Stomach (tissue), 8 donors: ENCODE measurements at regions not wholly inside any gene's neighbourhood (a gene's known extent, or its start where the extent isn't known, plus 50 kb on each side); places are given as distances from the start of the nearest gene placed in this dataset.

Experiments
- DNase-seq, 2 donors: peaks; one replicate each; pipeline versions ENCODE4 v3.0.0 to v3.0.0-alpha.2; 2013 to 2019
- H3K27ac ChIP-seq, 5 donors: fragments of 200-600 bp in 4 of 5; sonication (generic) in 4 of 5; one replicate each; pipeline ENCODE4 v1.5.1; 2013 to 2019; ENCODE audit warnings: mild to moderate bottlenecking in 1 of 5, moderate library complexity in 1 of 5
- H3K27me3 ChIP-seq, 3 donors: fragments of 200-600 bp; sonication (generic); one replicate each; pipeline ENCODE4 v1.5.1; 2017 to 2019; ENCODE audit warnings: mixed run types in 1 of 3
- H3K36me3 ChIP-seq, 4 donors: fragments of 200-600 bp; sonication (generic); 1 replicate in 3 of 4; 2 replicates in 1 of 4; pipeline ENCODE4 v1.5.1; 2016 to 2019
- H3K4me1 ChIP-seq, 4 donors: fragments of 200-600 bp; sonication (generic); one replicate each; pipeline ENCODE4 v1.5.1; 2016 to 2019
- H3K4me3 ChIP-seq, 4 donors: fragments of 200-600 bp; sonication (generic) in 3 of 4; one replicate each; pipeline ENCODE4 v1.5.1; 2016 to 2019; ENCODE audit warnings: mild to moderate bottlenecking in 1 of 4
- H3K9me3 ChIP-seq, 4 donors: fragments of 200-600 bp; sonication (generic); one replicate each; pipeline ENCODE4 v1.5.1; 2016 to 2019
- EP300 ChIP-seq: sonication (generic); formaldehyde crosslinking; IDR thresholded peaks from one replicate; pipeline ENCODE4 v1.6.1; 2017; ENCODE audit warnings: antibody characterized with exemption
- POLR2A ChIP-seq, 4 donors: fragments of 450-650 bp; IDR thresholded peaks; one replicate each; pipeline ENCODE4 v1.6.1; 2016; ENCODE audit warnings: antibody characterized with exemption in 4 of 4, control low read depth in 2 of 4, mild to moderate bottlenecking in 1 of 4, moderate library complexity in 1 of 4
- POLR2AphosphoS5 ChIP-seq, 3 donors: sonication (generic); formaldehyde crosslinking; IDR thresholded peaks; one replicate each; pipeline ENCODE4 v1.6.1; 2016; ENCODE audit warnings: antibody characterized with exemption in 3 of 3
- WGBS, 5 donors: extraction: QIAGEN DNeasy Blood & Tissue Kit in 3 of 5; methylation state at CpG; one replicate each; pipeline versions ENCODE4 v1.1.5 to v1.1.7; 2013 to 2018; 5-methylcytosine and 5-hydroxymethylcytosine counted together
- intact Hi-C: fragments of 100-400 bp; cut with DNase I; formaldehyde crosslinking; loops from one replicate; pipeline ENCODE4 v1.15.1; 2023; ENCODE audit warnings: low total_unique reads
- TF ChIP-seq, protein P1 (sequence below), 7 experiments: fragments of 450-650 bp in 4 of 7; fragments of 200-600 bp in 3 of 7; sonication (generic) in 3 of 7; IDR thresholded peaks; one replicate each; pipeline ENCODE4 v1.5.1; 2016 to 2019; ENCODE audit warnings: antibody characterized with exemption in 7 of 7, control low read depth in 2 of 7, mild to moderate bottlenecking in 1 of 7
- donor health status: healthy with polysubstance abuse.
- donor health status: Bipolar disorder and iron deficiency.
- donor health status: healthy.

- Histone ChIP-seq H3K36me3 (no peaks in the 10 kb centered on the region), H3K4me1 (no peaks in the 10 kb centered on the region), H3K9me3 (no peaks in the 10 kb centered on the region), H3K4me3 (no peak overlapping the region), H3K27ac (no peak overlapping the region), H3K27me3 (no peaks in the 10 kb centered on the region)
- no peak for DNase-seq
- WGBS, 5 donors: 70 to 77% (median 72%) methylated on average over 4 of the region's 4 CpGs
- TF ChIP-seq POLR2AphosphoS5 (IDR thresholded peaks at IDR 0.05) (no peak), POLR2A (IDR thresholded peaks at IDR 0.05) (no peak), EP300 (no peak)
- TF ChIP-seq, protein P1, sequence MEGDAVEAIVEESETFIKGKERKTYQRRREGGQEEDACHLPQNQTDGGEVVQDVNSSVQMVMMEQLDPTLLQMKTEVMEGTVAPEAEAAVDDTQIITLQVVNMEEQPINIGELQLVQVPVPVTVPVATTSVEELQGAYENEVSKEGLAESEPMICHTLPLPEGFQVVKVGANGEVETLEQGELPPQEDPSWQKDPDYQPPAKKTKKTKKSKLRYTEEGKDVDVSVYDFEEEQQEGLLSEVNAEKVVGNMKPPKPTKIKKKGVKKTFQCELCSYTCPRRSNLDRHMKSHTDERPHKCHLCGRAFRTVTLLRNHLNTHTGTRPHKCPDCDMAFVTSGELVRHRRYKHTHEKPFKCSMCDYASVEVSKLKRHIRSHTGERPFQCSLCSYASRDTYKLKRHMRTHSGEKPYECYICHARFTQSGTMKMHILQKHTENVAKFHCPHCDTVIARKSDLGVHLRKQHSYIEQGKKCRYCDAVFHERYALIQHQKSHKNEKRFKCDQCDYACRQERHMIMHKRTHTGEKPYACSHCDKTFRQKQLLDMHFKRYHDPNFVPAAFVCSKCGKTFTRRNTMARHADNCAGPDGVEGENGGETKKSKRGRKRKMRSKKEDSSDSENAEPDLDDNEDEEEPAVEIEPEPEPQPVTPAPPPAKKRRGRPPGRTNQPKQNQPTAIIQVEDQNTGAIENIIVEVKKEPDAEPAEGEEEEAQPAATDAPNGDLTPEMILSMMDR (IDR thresholded peaks at IDR 0.05): no peak
- intact Hi-C loops: no loop called here
These were observed 945.6 kb upstream of the ARRDC3 start for GRCh38 chr5:92328584-92329259.

DNA sequence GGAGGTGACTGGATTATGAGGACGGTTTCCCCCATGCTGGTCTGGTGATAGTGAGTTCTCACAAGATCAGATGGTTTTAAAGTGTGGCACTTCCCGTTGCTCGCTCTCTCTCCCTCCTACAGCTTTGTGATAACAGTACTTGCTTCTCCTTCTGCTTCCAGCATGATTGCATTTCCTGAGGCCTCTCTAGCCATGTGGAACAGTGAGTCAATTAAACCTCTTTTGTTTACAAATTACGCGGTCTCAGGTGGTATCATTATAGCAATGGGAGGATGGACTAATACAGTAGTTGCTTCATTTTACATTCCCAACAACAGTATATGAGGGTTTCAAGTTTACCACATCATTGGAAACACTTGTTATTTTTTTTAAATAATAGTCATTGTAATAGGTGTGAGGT, 937.3 kb upstream of the ARRDC3 start:
- Histone ChIP-seq H3K9me3 (peaks cover 0 to 3% (median 0%) of the 10 kb centered on the region in 4 donors), H3K36me3 (no peaks in the 10 kb centered on the region), H3K4me1 (no peaks in the 10 kb centered on the region), H3K27me3 (no peaks in the 10 kb centered on the region), H3K4me3 (no peak overlapping the region), H3K27ac (no peak overlapping the region)
- DNase-seq: no peak
- no peak for TF ChIP-seq POLR2A (IDR thresholded peaks at IDR 0.05)
- TF ChIP-seq EP300: no peak
- TF ChIP-seq POLR2AphosphoS5 (IDR thresholded peaks at IDR 0.05): no peak
- TF ChIP-seq, protein P1 (IDR thresholded peaks at IDR 0.05): no peak
- WGBS, 5 donors: 77 to 92% (median 85%) methylated on average over 5 of the region's 5 CpGs
- intact Hi-C loops: no loop called here

- WGBS, 5 donors: 73 to 90% (median 86%) methylated on average over 2 of the region's 2 CpGs
- no peak for TF ChIP-seq EP300
- no peak for TF ChIP-seq POLR2A (IDR thresholded peaks at IDR 0.05)
- no peak for TF ChIP-seq POLR2AphosphoS5 (IDR thresholded peaks at IDR 0.05)
- TF ChIP-seq, protein P1 (IDR thresholded peaks at IDR 0.05): no peak
- no peaks in the 10 kb centered on the region for H3K27me3 ChIP-seq
These were observed 930.3 kb upstream of the ARRDC3 start for GRCh38 chr5:92313385-92313784.

GRCh38 chr5:92309336-92309991, 926.3 kb upstream of the ARRDC3 start:
- peak in 1 of 2 donors; percentile 54 for DNase-seq
- H3K4me1 ChIP-seq: peaks cover 0 to 15% (median 4%) of the 10 kb centered on the region in 4 donors
- H3K4me3 ChIP-seq: no peak overlapping the region
- no peaks in the 10 kb centered on the region for H3K36me3 ChIP-seq
- H3K27me3 ChIP-seq: no peaks in the 10 kb centered on the region
- intact Hi-C loops: no loop called here
- H3K27ac ChIP-seq: no peak overlapping the region
- no peak for TF ChIP-seq EP300
- TF ChIP-seq, protein P1 (IDR thresholded peaks at IDR 0.05): peak in 2 of 7 experiments; percentile 29 to 34
- H3K9me3 ChIP-seq: no peaks in the 10 kb centered on the region

More at GRCh38 chr5:92313385-92313784, 930.3 kb upstream of the ARRDC3 start:
- intact Hi-C loops: no loop called here
- Histone ChIP-seq H3K36me3 (no peaks in the 10 kb centered on the region), H3K9me3 (no peaks in the 10 kb centered on the region), H3K4me3 (no peak overlapping the region), H3K27ac (no peak overlapping the region), H3K4me1 (peaks cover 0 to 12% (median 4%) of the 10 kb centered on the region in 4 donors)
- DNase-seq: no peak
